ENCODE measurements at regions not wholly inside any gene's neighbourhood (a gene's known extent, or its start where the extent isn't known, plus 50 kb on each side); places are given as distances from the start of the nearest gene placed in this dataset.

DNA sequence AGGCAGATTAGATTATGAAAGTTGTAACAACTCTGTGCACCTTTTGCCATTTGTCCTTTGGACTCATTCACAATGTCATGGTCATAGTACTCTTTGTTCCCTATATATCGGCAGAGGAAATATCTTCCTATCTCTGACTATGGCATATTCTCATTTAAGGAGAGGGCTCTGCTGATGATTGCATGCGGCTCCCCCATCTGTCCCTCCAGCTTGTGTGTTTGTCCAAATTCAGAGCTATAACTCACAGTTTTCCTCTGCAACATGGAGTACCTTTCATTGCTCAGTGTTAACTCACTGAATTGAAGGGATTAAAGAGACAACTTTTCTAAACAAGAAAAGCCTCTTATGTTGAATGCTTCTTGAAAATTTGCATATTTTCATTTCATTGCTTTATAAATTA lies 145.5 kb downstream of the OTUD1 start:
- no peak for TF ChIP-seq CTCF (IDR thresholded peaks at IDR 0.05)
- no peak for TF ChIP-seq POLR2A (IDR thresholded peaks at IDR 0.05)
- no peak for TF ChIP-seq POLR2AphosphoS5 (IDR thresholded peaks at IDR 0.05)

All from prostate gland (tissue), 2 donors.